Hepatic stellate cell (primary cell): ENCODE measurements at regions not wholly inside any gene's neighbourhood (a gene's known extent, or its start where the extent isn't known, plus 50 kb on each side); places are given as distances from the start of the nearest gene placed in this dataset.

ENCODE experiments used
- DNase-seq: peaks from one replicate; pipeline ENCODE4 v3.0.0; 2011; ENCODE audit warnings: low spot score

DNA sequence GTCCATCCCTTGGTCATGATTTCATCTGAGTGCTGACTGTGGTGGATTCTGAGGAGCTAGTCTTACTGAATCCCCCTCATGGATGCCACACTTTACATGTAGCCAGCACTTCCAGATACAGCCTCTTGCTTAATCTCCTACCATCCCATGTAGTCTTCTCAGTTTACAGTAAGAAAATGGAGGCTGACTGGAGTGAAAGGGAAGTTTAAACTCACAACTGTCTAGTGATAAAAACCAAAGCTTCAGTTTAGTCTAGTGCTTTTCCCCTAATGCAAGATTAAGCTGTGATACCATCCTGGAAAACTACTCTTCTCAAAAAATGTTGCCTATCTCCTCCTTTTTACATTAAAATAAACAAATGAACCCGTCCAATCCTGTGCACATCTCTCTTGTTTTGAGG, 146.8 kb upstream of the HES1 start:
- no peak for DNase-seq

DNA sequence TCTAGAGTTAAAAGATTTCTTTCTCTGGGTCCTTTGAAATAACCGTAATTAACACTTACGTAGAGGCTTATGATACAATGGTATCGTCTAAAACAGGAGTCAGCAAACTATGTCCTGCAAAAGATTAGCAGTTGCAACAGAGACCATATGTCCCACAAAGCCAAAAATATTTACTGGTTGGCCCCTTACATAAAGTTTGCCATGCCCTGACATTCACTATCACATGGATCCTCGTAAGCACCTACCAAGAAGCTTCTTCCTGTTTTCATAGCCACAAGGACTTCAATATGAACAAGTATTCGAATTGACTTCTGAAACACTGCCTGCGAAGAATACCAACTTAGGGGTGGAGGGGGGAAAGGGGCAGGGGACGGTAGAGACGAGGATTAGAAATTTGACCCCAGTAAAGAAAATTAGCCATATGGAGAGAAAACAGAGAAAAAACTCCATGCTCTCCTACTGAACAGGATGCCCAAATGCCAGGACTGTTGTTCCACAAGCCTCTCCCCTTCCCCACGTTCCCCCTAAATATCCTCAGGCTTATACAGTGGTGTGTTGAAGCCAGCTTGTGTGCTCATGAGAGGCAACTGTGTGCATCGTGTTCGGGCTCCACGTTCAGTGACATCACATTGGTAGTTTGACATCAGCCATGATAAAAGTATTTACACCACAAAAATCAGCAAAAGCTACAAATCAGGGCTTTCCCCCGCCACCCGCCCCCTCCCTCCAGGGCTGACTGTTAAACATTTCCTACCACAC, 144.1 kb upstream of the HES1 start:
- DNase-seq, result no peak

DNA sequence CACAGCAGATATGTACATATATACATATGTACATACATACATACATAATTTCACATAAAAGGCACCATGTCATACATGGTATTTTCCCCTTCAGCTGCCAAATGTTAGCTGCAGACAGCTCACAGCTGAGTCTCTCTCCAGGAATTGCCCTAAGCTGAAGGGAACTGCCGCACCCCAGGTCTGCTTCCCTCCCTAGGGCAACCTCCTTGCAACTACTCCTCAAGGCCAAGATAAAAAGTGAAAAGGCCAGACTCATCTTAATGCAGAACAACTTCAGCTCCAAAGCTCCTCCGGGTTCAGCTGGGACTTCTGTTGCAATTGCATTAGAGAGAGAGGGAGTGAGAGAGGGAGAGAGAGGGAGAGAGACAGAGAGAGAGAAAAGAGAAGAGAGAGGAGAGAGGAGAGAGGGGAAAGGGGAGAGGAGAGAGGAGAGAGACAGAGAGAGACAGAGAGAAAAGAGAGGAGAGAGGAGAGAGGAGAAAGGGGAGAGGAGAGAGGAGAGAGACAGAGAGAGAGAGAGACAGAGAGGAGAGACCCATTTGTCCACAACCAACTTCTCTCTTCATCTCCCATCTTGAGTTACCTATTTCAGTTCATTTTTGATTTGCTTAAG, 143.4 kb upstream of the HES1 start:
- no peak for DNase-seq

DNA sequence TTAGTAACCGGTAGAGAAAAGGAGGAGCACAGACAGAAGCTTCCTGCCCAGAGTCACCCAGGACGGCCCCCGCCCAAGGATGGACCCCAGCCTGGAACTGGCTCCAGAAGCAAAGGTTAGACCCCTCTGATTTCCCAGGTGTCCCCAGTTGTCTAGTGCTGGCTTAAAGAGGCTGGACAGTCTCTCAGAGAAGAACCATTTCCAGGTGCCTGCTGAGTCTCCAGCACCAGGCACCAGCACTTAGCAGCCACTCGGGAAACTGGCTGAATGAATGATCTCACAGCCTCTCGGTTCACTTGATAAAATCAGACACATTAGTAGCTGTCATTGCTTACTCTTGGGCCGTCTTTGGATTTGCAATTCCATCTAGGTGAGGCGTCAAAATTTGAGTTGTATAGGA, 139.7 kb upstream of the HES1 start:
- DNase-seq, result no peak

DNA sequence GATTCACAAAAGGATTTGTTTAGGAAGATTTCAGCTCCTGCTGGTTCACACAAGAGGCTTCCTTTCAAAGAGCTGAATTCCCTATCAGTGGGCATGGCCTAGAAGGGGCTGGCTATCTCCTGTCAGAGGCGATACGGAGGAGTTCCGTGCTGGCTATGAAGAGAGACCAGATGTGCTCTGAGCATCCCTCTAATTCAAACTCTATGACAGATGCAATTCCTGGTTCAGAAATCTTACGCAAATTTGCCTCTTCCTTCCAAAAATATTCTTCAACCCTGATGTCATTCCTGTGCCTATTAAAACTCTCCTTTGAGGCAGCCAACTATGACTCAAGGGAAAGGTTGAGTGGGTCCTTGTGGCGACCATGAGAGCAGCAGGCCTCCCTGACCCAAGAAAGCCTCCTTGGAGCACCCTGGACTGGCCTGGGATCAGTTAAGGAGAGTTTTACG, 139.3 kb upstream of the HES1 start:
- DNase-seq, result no peak

DNA sequence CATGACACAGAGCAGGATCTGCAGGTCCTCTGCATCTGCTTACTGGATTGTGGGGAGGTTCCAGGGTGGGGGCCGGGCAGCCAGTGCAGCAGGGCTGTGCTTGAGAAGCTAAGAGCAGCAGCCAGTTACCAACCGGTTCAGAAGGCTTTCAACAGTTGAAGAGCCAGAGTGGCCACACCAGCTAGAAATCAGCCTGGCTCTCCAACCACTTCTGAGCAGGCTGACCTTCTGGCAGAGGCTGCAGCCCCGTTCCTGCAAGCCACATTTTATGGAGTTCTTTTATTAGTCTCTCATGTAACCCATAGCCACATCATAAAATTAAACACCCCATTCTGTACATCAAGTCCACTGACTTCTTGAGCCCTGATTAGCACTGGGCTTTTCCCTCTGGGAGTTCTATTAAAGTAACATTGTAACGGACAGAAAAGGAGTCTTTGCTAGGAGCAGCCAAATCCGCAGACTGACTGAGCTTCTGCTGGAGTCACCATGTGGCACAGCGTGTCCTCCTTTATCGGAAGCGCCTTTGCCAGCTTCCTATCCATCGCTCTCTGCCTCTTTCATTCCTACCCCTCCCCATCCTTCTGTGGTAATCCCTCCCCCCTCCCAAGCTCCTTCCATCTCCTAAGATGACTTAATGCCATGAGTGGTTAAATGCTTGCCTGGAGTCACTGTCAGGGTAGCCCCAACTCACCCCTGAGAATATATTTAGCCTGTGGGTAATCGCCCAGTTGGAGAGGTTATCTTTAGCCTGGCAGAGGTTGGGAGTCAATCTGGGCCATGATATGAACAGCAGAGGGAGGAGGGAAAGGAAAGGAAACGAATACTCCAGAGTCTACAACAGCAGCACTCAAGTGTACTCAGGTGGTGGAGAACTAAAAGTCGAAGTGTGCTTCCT, 138.5 kb upstream of the HES1 start:
- DNase-seq, result no peak

GRCh38 chr3:193998123-193998448, 137.9 kb upstream of the HES1 start:
- no peak for DNase-seq

GRCh38 chr3:193998628-193999195, 137.2 kb upstream of the HES1 start:
- no peak for DNase-seq

- DNase-seq, result no peak
Measured at GRCh38 chr3:194000100-194000499, 135.8 kb upstream of the HES1 start.

DNA sequence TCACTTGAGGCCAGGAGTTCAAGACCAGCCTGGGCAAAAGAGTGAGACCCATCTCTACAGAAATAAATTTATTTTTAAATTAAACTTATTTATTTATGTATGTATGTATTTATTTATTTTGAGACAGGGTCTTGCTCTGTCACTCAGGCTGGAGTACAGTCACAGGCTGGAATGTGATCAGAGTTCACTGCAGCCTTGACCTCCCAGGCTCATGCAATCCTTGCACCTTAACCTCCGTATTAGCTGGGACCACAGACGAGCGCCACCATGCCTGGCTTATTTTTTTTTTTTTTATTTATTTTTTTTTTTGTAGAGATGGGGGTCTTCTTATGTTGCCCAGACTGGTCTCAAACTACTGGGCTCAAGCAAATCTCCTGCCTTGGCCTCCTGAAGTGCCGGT, 135.2 kb upstream of the HES1 start:
- DNase-seq, result no peak

DNA sequence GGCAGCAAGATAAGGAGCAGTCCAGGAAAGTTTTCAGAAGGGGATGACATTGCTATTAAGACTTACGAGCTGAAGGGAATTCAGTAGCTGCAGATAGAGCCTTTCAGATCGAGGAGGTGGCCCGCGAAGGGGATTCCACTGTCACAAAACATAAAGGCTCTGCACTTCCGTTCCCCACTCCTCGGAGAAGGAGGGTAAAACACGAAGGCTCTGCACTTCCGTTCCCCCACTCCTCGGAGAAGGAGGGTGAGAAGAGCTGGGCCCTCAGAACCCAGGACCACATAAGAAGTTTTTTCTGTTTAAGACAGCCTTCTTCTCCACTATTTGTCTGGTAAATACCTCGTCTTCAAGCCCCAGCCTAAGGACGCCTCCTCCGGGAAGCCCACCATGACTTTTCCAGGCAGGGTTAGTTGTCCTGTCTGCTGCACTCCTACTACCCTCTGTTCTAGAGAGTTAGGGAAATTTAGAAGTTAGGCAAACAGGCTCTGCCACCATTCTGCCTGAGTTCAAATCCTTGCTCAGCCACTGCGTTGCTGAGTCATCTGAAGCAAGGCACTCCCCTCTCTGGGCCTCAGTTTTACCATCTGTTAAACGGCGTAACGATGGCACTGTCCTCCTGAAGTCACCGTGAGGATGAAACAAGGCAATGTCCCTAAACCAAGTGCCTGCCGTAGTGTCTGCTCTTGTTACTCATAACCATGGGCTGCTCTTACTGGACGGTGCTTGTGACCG, 134.1 kb upstream of the HES1 start:
- no peak for DNase-seq

DNA sequence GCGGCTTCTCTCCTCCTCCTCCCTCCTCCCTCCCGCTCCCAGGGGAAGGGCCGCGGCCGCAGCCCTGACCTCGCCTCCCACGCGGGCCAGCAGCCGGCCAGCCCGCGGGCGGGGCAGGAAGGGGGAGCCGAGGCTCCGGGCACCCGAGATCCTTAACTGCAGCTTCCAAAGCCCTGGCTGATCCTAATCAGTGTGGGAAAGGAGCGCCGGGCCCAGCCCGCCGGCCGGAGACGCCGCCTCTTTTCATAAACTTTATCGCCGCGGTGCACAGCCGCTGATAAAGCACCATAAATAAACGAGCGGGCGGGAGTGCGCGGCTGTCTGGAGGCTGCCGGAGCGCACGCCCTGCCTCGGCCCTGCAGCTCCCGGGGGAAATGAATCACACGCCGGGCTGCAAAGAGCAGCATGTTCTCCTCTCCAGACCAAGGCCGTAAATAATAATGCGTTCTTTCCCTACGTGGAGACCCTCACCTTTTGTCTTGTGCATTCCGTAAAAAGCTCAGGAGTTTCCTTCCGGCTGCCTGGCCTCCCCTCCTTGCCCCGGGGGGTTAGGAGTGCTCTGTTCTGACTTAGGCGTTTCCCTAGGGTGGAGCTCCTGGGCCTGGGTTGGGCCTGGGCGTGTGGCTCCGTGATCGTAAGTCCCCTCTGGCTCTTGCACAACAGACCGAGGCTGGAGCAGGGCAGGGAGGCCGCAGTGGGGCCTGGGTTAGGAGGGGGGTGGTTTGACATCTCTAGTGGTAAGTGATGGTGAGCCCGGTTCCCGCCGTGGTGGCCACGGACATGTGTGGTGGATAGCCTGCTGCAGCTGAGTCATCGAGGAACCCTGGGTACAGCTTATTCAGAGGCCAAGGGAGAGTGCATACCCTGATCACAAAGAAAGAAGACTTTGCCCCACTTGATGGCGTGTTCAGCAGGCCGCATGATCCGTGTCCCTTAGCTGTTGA, 132.6 kb upstream of the HES1 start:
- DNase-seq, result peak; percentile 91

DNA sequence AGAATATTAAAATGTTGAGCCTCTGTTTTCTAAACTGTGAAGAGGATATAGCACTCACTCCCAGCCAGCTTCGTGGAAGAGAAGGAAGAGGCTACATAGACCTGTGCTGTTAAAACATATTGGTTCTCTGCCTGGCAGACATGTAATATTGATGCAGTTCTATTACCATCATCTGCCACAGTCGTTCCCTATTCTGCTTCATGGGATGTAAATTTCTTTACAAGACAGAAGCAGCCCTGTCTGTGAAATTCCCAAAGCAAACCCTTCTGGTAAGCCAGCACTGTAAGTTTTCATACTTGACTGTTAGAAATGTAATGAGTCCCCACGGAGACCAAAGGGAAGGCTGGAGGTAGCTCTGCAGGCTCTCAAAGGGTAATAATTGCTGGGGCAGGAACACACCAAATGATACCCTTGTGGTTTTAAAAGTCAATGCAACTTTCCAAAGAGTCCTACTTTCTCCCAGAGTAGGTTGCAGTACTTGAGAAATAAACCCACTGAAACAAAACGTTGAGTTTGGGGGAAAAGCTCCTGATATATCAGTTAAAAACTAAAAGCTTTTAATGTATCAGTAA, 129.9 kb upstream of the HES1 start:
- DNase-seq, result no peak

DNA sequence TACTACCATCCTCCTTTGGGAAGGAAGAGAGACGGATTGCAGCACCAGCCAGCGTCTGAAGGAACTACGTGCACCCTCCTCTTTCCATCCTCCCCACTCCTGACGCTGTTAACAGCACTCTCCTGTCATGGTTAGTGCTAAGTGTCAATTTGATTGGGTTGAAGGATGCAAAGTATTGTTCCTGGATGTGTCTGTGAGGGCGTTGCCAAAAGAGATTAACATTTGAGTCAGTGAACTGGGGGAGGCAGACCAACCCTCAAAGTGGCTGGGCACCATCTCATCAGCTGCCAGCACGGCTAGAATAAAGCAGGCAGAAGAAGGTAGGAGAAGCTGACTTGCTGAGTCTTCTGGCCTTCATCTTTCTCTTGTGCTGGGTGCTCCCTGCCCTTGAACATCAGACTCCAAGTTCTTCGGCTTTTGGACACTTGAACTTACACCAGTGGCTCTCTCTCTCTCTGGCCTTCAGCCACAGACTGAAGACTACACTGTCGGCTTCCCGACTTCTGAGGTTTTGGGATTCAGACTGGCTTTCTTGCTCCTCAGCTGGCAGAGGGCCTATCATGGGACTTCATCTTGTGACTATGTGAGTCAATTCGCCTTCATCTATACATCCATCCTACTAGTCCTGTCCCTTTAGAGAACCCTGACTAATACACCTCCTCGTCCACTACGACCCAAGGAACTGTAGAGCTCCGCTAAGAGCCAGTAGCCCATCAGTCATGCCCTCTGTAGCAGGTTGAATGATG, 128.2 kb upstream of the HES1 start:
- no peak for DNase-seq

DNA sequence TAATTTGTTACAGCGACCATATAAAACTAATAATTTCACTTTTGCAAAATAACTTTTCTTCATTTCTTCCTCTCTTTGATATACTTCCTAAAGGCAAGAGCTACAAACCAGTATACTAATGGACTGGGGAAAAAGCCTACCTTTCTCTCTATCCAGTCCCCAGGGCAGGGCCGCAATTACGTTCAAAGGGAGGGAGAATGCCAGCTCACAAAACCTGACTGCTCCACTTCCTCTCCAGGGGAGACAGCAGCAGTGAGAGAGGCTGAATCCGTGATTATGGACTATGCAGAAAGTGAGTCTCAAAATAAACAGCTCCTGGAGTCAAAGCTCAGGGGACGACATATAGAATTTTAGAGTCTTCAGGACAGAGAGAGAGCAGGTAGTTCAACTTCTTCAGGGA, 126.9 kb upstream of the HES1 start:
- DNase-seq, result no peak

DNA sequence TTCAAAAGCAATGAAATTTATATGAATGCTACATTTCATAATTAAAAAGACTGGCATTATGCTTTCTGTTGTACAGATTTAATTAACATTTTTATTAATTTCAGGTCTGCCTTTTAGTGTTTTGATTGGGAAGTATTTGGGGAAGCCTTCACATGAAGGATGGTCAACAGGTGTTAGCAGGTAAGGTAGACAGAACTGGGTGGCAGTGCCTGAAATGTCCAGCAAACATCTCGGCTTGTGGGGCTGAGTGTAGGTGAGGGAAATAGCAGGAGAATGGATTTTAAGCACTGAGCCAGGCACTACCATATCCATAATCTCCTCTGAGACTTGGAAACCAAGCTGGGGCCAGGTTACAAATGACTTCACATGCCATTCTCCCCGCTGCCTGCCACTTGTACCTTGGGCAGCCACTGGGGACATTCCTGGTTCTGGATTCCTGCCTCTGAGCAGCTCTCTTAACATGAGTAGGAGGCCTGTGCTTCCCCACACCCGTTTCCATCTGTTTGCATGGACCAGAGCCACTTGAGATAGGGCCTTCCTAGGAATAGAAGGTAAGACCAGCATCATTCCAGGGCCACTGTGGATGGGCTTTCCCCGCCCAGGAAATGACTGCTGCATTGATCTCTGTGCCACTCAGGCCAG, 125.9 kb upstream of the HES1 start:
- DNase-seq, result no peak

DNA sequence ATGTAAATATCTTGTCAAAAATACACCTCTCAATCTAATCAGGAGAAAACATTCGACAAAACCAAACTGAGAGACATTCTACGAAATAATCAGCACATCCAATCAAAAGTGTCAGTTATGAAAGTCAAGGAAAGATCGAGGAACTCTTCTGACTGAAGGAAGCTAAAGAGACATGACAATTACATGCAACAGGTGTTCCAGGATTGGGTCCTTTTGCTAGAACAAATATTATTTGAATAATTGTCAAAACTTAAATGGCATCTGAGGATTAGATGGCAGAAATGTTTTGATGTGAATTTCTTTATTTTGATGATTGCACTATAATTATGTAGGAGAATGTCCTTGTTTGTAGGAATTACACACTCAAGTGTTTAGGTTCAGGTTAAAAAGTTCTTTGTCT, 124.1 kb upstream of the HES1 start:
- DNase-seq, result no peak

DNA sequence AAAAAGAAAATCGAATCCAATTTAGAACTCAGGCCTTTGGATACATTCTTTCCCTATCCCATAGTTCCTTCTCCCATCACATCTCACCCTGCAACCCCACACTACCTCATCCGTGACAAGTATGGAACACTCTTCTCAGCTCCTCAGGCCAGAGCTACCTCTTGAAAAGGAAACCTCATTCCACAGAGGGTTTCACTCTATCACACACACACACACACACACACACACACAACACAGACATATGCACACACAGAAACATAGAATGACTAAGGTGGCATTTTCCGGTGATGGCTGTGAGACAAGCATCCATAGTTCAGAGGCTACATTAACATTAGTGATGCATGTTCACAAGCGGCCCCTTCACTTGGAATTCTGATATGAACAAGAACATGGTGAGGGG, 122.0 kb upstream of the HES1 start:
- no peak for DNase-seq

GRCh38 chr3:194014756-194015155, 121.2 kb upstream of the HES1 start:
- no peak for DNase-seq
